Anterior cingulate cortex (tissue), 58 donors: ENCODE measurements at regions not wholly inside any gene's neighbourhood (a gene's known extent, or its start where the extent isn't known, plus 50 kb on each side); places are given as distances from the start of the nearest gene placed in this dataset.

Experiments
- DNase-seq, 58 donors: peaks; one replicate each; lab custom pipeline; 2025; lab: John Stamatoyannopoulos, UW

DNA sequence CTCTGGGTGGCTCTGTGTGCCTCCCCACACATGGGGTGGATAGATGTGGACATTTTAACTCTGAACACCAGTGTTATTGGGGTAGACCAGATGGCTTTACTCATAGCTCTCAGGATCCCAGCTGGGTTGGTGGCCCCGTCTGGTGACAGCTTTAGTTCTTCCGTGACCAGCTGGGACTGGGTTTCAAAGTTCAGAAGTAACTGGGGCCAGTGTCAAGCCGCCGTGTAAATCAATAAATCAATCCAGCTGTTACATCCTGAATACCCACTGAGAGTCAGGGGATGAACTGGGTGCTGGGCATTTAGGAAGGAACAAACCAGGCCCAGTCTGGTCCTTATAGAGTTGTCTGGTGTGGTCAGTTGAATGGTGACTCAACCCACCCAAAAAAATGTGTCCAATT lies 269.4 kb downstream of the CTTN start:
- no peak for DNase-seq

DNA sequence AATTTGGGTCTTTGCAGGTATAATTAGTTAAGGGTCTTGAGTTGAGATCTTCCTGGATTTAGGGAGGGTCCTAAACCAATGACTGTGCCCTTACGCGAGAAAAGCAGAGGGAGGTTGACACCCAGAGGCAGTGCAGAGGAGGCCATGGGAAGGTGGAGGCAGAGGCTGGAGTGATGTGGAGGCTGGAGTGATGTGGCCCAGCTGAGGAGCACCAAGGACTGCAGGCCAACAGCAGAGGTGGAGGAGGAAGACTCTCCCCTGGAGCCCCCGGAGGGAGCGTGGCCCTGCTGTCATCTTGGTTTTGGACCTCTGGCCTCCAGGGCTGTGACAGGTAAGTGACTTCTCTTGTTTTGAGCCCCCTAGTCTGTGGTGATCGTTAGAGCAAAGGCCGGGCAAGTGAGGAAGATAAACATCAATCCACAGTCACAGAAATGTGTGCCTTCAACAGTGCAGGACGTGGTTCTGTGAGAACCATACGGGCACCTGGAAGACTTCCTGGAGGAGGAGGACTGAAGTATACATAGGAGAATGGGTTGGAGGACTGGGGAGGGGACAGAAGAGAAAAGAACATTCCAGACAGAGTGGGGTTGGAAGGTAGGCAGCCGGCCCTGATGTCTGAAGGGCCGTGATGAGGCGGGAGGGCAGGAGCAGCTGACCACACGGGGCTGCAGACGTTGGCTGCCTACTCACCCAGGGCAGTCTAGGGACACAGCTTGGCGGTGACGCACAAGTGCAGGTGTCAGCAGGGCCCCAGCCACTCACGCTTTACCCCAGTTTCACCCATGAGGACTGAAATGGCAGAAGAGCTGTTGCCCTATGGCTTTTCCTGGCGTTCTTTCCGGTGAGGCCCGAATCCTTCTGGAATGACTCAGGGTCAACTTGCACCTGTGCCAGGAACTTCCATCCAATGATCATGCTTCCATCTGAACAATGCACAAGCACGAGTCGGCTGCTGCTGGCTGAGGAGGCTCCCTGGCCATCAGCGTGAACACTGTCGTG lies 270.2 kb downstream of the CTTN start:
- no peak for DNase-seq

DNA sequence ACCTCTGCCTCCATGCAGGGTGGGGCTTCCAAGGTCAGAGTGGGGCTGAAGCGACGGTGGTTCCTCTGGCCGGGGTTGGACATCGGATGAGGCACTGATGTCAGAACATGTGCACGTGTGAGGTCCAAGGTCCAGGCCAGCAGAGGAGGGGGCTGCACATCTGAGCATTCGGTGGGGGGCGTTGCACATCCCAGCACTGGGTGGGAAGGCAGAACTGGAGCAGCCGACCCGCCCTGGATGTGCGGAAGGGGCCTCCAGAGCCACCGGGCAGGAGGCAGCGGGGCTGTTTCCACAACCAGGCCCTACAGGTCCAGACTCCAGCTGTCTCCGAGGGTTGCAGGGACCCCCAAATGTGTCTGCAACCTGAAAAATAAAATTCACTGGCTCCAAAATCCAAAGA lies 271.0 kb downstream of the CTTN start:
- no peak for DNase-seq

DNA sequence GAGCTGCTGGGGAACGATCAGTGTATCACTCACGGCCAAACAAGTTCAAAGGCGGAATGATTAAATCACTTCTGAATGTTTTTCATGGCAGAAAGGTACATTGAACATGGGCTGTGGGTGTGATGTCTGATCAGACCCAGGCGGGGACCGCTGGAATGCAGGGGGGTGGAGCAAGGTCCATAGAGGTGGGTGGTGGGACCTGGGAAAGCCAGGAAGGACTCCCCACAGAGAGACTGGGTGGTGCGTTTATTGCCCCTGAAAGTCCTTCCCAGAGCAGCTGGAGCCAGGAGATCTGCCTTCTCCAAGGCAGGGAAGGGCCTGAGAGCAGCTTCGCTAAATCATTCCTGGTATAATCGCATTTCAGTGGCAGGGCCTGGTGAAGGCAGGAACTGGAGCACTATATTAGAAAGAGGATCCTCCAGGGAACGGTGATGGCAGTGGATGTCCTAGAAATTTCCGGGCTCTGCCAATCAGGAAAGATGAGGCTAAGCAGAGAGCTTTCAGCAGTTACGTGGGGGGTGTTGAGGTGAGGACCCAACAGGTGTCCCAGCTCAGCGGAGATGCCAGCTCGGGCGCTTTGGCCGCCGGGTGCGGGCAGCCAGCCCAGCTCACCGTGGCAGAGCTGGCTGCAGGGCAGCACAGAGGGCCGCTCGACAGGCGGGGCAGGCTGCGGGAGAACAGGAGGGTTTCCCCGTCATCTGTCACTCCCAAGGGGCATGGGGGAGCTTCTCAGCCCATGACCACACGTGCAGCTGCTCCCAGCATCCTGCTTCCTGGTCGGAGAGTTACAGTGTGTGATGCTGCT lies 271.7 kb downstream of the CTTN start:
- no peak for DNase-seq

DNA sequence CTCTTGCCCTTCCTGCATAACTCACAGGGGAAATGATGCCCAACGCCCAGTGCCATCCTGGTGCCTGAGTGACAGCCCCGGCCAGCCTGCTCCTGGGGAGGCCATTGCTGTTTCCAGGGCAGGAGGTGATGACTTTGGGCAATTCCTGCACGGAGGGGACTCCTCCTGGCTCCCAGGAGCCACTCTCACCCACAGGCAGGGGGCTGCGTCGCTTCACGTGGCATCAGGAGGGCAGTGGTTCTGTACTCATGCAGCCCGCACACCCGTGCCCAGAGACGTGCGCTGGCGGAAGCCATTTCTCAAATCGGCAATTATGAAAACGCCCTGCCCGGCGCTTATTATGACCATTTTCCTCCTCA lies 272.3 kb downstream of the CTTN start:
- DNase-seq, result no peak

DNA sequence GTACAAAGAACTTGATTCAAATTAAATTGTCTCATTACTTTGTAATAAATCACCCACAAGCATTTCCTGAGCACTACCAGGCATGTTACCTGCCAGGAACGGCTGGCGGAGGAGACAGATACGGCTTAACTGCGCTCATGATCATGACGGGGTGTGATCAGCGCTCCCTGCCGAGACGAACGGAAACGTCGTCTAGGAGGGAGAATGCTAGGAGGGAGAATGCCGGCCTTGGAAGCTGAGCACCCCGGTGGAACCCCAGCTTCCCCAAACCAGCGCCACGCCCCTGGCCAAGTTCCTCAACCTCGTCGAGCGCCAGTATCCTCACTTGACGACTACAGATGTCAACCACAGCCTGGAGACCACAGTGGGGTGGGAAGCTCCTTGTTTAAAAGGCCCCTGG lies 272.8 kb downstream of the CTTN start:
- DNase-seq, result no peak

DNA sequence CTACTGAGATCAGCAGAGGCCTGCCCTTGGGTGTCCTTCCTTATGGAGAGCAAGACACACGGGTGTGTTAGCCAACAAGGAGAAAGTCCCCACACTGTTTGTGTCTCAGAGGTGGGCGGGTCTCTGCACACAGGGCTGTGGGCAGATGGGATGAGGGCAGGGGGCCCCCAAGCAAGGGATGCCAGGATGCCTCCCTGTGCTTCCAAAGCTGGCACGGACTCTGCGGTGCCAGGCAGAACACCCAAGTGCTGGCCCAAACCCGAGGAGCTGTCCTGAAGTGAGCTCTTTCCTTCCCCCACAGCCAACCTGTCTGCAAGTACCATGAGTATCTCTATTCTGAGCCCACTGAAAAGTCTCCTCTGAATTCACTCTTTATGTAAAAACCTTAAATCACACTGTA lies 273.3 kb downstream of the CTTN start:
- DNase-seq, result no peak

DNA sequence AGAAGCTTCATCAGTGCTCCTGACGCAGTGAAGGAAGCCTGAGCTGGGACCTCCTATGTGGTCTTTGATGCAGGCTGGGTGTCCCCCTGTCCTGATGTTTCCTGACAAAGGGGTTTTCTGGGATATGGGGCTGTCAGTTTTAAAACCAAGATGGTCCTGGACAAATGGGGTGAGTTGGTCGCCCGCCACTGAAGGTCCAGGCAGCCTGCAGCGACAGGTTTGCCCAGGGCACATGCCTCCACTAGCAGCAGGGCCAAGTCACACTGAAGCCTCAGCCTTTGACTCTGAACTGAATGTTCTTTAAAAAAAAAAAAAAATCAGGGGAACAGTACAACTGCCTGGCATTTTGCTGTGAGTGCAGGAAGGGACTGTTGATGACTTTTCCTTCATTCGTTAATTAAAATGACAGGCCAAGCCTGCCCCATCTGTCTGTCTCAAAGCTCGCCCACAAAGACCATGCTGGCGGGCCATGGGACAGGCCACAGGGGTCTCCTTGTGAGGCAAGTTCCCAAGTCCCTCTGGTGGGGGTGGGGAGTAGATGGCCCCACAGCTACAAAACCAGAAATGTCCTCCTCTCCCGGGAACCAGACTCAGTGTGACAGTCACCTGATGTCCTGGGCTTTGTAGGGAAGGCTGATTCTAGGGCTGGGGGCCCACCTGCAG lies 274.8 kb downstream of the CTTN start:
- DNase-seq, result peak in 6 of 58 donors; percentile 13 to 42 (median 20)

DNA sequence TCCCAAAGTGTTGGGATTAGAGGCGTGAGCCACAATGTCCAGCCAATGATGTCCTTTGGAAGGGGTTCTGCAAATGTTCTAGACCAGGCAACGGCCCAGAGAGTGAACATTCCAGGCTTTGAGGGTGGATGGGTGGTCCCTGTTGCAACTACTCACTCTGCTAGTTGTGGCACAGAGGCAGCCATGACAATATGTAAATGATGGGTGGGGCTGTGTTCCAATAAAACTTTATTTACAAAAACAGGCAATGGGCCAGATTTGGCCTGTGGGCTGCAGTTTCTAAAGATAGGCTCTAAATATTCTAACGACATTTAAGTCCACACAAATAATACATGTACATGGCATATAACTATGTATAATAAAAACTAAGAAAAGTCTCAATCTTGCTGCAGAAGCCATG lies 276.3 kb downstream of the CTTN start:
- no peak for DNase-seq

DNA sequence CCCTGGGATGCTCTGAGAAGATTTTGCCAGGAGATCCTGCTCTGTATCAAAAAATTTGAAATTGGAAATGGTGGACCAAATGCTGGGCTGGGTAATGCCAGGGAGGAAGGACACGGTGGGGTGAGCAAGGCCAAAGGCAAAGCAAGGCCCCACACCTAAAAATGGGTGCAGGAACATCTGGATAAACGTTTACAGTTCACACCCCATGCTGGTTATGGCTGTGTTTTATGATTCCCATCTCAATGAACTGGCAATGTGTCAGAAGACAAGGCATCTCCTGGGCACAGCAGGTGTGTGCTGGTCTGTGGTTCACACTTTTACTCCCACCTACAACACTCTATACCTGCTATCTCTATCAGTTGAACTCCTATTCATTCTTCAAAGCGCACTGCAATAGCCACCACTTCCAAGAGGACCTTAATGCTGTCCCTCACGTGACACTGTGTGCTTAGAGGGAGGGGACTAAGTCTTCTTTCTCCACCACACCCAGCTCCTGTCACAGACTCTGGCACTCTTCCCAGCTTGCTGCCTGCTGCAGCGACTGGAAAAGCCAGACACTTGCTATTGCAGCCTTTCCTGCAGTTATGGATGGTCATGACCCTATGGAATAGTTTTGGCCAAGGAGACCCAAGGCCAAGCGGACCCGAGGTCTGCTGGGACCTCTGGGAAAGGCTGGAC lies 277.5 kb downstream of the CTTN start:
- no peak for DNase-seq

DNA sequence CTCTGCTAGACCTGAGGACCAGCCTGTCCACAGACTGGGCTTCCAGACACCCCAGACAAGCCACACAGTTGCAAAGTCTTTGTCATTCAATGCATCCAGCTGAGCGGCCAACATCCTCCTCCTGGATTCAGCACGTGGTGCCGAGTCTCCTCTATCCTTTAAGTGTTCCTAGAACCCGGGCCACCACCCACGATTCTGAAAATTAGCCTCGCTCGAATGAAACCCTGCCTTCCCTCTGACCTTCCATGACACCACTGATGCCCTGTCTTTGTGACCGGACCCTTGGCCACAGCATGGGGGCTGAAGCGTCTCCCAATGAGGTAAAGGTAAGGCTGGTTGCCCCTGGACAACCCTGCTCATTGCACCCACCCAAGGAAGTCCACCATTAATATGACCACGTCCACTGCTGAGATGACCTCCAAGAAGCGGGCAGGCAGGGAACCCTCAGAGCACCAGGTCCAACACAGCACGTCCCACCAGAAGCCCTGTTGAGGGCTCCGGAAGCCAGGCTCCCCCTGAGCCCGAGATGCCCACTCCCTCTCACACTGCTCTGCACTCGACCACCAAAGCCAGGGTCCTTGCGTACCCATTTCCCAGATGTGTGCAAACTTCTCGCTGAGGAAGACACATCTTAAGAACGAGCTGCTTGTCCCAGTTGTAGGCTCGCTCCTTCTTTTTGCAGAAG lies 279.0 kb downstream of the CTTN start:
- DNase-seq, result no peak

DNA sequence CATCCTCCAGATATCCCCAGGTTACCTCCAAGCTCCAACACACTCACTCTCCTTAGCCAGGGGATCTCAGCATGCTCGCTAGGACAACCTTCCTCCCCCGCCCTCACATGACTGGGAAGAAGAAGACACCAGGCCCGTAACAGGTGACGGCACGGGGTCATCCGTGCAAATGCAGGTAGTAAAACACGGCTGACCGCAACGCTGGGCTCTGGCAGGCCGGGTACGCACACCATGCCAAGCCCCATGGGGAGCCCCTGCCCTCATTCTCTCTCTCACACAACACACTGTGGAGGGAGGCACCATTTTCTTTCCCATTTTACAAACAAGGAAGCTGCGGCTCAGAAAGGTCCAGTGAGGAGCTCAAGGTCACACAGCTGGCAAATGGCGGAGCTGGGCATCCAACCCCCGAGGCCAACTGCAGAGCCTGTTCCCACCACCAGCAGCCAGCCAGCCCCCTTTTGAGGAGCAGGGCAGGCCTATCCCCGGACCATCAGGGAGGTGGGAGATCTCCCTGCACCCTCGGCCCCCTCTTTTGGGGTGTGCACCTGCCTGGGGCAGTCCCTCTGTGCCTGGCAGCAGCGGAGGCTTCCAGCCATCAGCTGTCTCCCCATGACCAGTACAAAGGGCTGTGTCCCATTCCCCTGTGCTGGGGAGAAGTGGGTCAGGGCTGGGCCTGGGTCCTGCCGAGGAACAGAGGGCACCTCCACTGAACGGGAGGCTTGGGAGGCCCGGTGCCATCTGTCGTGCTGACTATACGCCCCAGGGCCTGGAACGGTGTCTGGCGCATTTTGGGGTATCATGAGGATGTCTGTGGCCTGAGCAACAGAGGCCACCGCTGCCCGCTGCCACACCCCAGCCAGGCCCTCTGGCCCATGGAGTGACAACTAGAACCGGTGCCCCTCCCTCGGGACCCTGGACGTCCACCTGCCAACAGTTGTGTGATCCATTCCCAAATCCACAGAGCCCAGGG lies 280.9 kb downstream of the CTTN start:
- DNase-seq, result no peak

DNA sequence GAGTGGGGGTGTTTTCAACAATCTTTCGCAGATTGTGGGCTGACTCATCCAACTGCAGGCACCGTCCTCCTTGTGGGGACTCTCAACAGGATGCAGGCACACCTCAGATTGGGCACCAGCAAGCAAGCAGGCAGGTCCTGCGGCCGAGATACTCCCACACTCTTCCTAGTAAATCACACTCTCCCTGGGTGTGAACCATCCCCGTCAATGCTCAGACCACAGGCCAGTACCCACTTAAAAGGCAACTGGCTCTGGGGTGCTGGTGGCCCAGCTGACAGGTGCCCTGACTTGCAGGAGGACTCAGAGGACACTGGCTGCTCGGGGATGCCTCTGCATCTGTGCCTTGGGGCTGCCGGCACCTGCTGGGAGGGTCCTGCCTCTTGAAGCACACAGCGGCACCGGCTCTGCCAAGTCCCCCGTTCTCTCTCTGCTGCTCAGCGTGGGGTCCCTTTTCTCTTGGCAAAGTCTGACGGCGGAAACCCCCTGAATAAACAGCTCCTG lies 282.5 kb downstream of the CTTN start:
- no peak for DNase-seq

DNA sequence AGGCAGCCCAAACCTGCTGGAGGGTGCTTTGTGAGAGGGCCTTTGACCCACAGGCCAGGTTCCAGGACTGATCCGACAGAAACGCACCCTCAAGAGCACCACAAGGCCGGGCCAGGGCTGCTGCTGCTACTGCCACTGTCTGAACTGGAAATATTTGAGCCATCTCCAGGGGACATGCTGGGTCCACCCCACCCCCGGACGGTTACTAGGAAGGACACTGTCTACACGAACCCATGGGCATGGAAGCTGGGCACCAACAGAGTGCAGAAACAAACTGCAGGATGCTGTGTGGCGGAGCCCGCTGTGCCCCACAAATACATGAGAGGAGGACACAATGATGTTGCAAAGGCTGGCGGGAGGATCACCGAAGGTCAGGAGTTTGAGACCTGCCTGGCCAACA lies 283.7 kb downstream of the CTTN start:
- no peak for DNase-seq

DNA sequence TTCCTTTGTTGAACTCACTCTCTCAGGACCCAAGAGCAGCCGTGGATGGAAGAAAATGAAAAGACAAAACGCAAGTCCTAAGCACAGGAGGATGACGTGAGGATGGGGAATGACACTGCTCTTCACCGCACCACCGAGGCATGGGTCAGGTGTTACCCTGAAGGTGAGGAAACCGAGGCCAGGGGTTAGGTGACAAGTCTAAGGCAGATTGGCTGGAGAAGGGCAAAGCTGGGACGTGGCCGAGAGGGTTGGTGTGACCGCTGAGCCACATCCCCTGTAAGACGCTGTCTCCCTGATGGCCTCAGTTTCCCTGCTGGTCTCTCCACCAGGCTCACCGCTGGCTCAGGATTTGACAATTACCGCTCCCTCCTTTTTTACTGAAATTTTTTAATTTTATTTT lies 284.4 kb downstream of the CTTN start:
- no peak for DNase-seq

DNA sequence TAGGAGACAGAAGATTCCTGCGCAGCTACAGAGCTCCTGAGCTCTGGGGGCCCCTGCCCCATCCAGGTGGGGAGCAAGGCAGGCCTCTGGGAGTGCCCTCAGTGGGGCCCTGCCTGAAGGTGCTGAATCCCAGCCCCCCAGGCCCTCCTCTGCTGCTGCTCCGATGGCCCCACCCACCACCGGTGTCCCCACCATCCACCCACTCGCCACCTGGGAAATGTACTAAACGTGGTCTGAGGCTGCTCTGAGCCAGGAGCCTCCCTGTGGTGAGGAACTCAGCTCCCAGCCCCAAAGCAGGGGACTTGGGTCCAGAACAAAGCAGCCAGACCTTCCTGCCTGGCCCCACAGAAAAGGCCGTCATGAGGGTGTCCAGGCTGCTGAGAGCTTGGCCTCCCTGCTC lies 289.4 kb downstream of the CTTN start:
- no peak for DNase-seq

DNA sequence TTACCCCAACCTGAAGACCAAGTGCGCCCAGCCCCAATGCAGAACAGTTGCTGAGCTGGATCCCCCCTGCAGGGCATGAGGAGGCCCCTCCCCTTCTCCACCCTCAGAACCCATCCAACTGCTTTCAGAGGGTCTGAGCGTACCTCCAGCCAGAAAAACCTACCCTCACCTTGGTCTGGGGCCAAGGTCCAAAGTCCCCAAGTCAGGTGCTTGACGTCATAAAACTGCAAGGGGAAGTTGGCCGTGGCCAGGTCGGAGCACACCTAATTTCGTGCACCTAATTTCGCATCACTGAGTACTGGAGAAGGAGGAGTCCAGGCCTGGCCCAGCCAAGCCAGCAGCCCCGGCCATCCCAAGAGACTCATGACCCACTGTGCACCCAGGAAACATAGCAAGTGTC lies 289.8 kb downstream of the CTTN start:
- no peak for DNase-seq

DNA sequence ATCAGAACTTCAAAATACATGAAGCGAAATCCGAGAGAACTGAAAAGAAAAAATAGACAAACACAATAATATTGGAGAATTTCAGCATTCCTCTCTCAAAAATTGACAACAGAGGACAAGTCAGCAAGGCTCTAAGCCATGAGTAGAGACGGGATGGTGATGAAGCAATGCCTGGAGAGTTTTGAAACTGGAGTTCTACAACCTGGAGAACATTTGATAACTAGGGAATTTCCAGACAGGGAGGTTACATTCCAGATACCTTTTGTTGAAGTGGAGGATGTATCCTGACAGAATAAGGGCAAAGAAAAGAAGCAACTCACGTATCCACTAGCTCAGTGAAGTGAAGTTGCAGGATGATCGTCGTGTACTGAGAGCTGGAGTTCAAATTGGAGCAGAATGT lies 291.4 kb downstream of the CTTN start:
- DNase-seq, result no peak

DNA sequence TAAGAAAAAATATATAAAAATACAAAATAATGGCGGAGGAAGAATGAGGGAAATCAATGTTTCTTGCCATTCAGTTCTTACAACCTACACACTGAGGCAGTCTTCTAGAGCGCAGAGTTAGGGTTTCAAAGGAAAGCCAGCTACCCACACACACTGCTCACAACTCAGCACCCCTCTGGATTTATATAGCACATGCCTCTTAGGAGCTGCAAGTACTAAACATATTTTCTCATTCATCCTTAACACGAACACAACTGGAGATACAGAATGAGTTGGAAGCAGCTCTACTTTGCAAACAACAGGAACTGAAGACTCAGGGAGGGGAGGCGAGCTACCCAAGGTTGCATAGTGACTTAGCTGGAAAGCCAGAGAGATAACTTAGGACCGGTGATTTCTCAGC lies 293.8 kb downstream of the CTTN start:
- peak in 3 of 58 donors; percentile 32 to 49 (median 44) for DNase-seq
